ENCODE measurements at regions not wholly inside any gene's neighbourhood (a gene's known extent, or its start where the extent isn't known, plus 50 kb on each side); places are given as distances from the start of the nearest gene placed in this dataset.
"Not testable (repeated sequence)": the region's sequence is repeated elsewhere in the genome, so short reads cannot be mapped to it uniquely, and the experiment has no call there.

- H3K4me3 ChIP-seq (ENCODE audit: low read depth, low read length) = no peak overlapping the region
- peak; percentile 43 for DNase-seq (ENCODE audit: low read depth)
- TF ChIP-seq, protein P1, sequence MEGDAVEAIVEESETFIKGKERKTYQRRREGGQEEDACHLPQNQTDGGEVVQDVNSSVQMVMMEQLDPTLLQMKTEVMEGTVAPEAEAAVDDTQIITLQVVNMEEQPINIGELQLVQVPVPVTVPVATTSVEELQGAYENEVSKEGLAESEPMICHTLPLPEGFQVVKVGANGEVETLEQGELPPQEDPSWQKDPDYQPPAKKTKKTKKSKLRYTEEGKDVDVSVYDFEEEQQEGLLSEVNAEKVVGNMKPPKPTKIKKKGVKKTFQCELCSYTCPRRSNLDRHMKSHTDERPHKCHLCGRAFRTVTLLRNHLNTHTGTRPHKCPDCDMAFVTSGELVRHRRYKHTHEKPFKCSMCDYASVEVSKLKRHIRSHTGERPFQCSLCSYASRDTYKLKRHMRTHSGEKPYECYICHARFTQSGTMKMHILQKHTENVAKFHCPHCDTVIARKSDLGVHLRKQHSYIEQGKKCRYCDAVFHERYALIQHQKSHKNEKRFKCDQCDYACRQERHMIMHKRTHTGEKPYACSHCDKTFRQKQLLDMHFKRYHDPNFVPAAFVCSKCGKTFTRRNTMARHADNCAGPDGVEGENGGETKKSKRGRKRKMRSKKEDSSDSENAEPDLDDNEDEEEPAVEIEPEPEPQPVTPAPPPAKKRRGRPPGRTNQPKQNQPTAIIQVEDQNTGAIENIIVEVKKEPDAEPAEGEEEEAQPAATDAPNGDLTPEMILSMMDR (IDR thresholded peaks at IDR 0.05; ENCODE audit: insufficient read depth, low read length) = no peak
Observed at GRCh38 chr4:56148428-56148827, 199.7 kb downstream of the CEP135 start.

- TF ChIP-seq, protein P1 (IDR thresholded peaks at IDR 0.05; ENCODE audit: insufficient read depth, low read length) = no peak
- H3K4me3 ChIP-seq (ENCODE audit: low read depth, low read length) = no peak overlapping the region
- DNase-seq (ENCODE audit: low read depth) = peak; percentile 62
Observed at GRCh38 chr4:56147371-56147770, 198.6 kb downstream of the CEP135 start.

DNA sequence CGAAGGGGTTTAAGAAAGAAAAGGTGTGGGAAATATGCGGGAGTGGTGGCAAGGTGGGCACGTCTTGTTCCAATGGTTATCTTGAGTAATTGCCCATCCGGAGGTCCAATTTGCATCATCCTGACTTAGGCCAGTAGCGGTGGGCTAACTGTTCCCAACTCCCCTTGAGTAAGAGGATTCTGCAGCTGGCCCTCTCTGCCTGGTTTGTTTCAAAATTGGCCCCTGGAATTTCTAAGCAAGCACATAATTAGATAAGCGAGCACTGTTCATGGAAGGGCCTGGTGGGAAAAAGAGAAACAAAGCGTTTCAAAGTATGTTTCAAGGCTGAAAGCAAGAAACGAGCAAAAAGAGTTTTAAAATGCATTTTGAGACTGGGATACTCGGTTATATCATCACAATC is 198.2 kb downstream of the CEP135 start:
- H3K4me3 ChIP-seq (ENCODE audit: low read depth, low read length) = no peak overlapping the region
- TF ChIP-seq, protein P1 (IDR thresholded peaks at IDR 0.05; ENCODE audit: insufficient read depth, low read length) = no peak
- no peak for DNase-seq (ENCODE audit: low read depth)

DNA sequence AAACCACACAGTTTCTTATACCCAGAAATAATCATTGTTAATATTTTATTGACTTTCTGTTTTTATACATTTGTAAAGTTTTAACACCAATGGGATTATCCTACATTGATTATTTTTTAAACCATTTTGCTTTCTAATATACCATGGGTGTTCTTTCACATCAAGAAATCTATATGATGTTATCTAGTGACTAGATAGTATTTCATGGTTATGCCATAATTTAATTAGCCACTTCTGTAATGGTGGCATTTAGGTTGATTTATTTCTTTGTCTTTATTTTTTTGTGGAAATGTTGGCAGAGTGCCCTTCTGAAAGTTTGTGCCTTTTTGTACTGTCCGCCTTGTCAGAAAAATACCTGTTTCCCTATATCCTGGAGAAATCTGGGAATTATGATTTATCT is 193.3 kb downstream of the CEP135 start:
- TF ChIP-seq, protein P1 (IDR thresholded peaks at IDR 0.05; ENCODE audit: insufficient read depth, low read length) = no peak
- no peak for DNase-seq (ENCODE audit: low read depth)
- H3K4me3 ChIP-seq (ENCODE audit: low read depth, low read length) = no peak overlapping the region

- TF ChIP-seq, protein P1 (IDR thresholded peaks at IDR 0.05; ENCODE audit: insufficient read depth, low read length) = no peak
- DNase-seq (ENCODE audit: low read depth) = no peak
Observed at GRCh38 chr4:56139241-56139827, 190.6 kb downstream of the CEP135 start.

DNA sequence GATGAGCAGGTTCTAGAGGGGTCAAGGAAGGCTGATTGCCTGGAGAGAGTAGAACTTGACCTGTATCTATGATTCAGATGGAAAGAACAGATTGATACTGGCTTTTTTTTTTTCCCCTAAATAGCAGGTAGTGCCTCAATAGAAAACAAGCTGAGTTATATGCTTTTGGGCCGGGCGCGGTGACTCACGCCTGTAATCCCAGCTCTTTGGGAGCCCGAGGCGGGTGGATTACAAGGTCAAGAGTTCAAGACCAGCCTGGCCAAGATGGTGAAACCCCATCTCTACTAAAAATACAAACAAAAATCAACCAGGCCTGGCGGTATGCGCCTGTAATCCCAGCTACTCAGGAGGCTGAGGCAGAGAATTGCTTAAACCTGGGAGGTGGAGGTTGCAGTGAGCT is 186.1 kb downstream of the CEP135 start:
- not testable (repeated sequence) for H3K4me3 ChIP-seq (ENCODE audit: low read depth, low read length); DNase-seq (ENCODE audit: low read depth)

More at GRCh38 chr4:56139241-56139827, 190.6 kb downstream of the CEP135 start:
- no peak overlapping the region for H3K4me3 ChIP-seq (ENCODE audit: low read depth, low read length)

GRCh38 chr4:56134266-56134665 is 185.5 kb downstream of the CEP135 start:
- DNase-seq (ENCODE audit: low read depth) = peak; percentile 91
- TF ChIP-seq, protein P1 (IDR thresholded peaks at IDR 0.05; ENCODE audit: insufficient read depth, low read length) = no peak
- no peak overlapping the region for H3K4me3 ChIP-seq (ENCODE audit: low read depth, low read length)

All from fibroblast of the aortic adventitia (primary cell).